ENCODE measurements at regions not wholly inside any gene's neighbourhood (a gene's known extent, or its start where the extent isn't known, plus 50 kb on each side); places are given as distances from the start of the nearest gene placed in this dataset.
"Not testable (repeated sequence)": the region's sequence is repeated elsewhere in the genome, so short reads cannot be mapped to it uniquely, and the experiment has no call there.

- no peak for DNase-seq
Measured at GRCh38 chr18:9017905-9018227, 84.6 kb upstream of the NDUFV2 start.

- DNase-seq: no peak
Measured at GRCh38 chr18:9019135-9019534, 83.4 kb upstream of the NDUFV2 start.

GRCh38 chr18:9020221-9020620, 82.3 kb upstream of the NDUFV2 start:
- DNase-seq: no peak

- DNase-seq: no peak
Measured at GRCh38 chr18:9021458-9021857, 81.0 kb upstream of the NDUFV2 start.

GRCh38 chr18:9022397-9023155, 79.9 kb upstream of the NDUFV2 start:
- DNase-seq: no peak

- not testable (repeated sequence) for DNase-seq
Measured at GRCh38 chr18:9024031-9024646, 78.4 kb upstream of the NDUFV2 start.

GRCh38 chr18:9025091-9025838, 77.2 kb upstream of the NDUFV2 start:
- no peak for DNase-seq

- DNase-seq: no peak
Measured at GRCh38 chr18:9029131-9029530, 73.4 kb upstream of the NDUFV2 start.

GRCh38 chr18:9032519-9032918, 70.0 kb upstream of the NDUFV2 start:
- DNase-seq: no peak

- DNase-seq: no peak
Measured at GRCh38 chr18:9038277-9038871, 64.1 kb upstream of the NDUFV2 start.

GRCh38 chr18:9039441-9040071, 62.9 kb upstream of the NDUFV2 start:
- DNase-seq: no peak

- DNase-seq: no peak
Measured at GRCh38 chr18:9042766-9043481, 59.6 kb upstream of the NDUFV2 start.

- no peak for DNase-seq
Measured at GRCh38 chr18:9043581-9043980, 58.9 kb upstream of the NDUFV2 start.

- DNase-seq: no peak
Measured at GRCh38 chr18:9047715-9048114, 54.8 kb upstream of the NDUFV2 start.

- DNase-seq: no peak
Measured at GRCh38 chr18:9048236-9048635, 54.3 kb upstream of the NDUFV2 start.

- DNase-seq: no peak
Measured at GRCh38 chr18:9048808-9049494, 53.5 kb upstream of the NDUFV2 start.

GRCh38 chr18:9049495-9049809, 53.0 kb upstream of the NDUFV2 start:
- no peak for DNase-seq

- DNase-seq: not testable (repeated sequence)
Measured at GRCh38 chr18:9050628-9051284, 51.7 kb upstream of the NDUFV2 start.
